ENCODE measurements at regions not wholly inside any gene's neighbourhood (a gene's known extent, or its start where the extent isn't known, plus 50 kb on each side); places are given as distances from the start of the nearest gene placed in this dataset.

- no peak overlapping the region for H3K4me3 ChIP-seq (ENCODE audit: control insufficient read depth, low read depth, low read length)
- no peak for TF ChIP-seq CTCF (IDR thresholded peaks at IDR 0.05; ENCODE audit: control insufficient read depth, insufficient read depth, low read depth, low read length, missing control alignments)
- DNase-seq (ENCODE audit: low read depth): no peak
Observed at GRCh38 chr2:137729305-137729704, 235.0 kb upstream of the HNMT start.

- no peak for DNase-seq (ENCODE audit: low read depth)
Observed at GRCh38 chr2:137737559-137737958, 226.7 kb upstream of the HNMT start.

GRCh38 chr2:137741784-137742362, 222.4 kb upstream of the HNMT start:
- DNase-seq (ENCODE audit: low read depth): no peak
- TF ChIP-seq CTCF (IDR thresholded peaks at IDR 0.05; ENCODE audit: control insufficient read depth, insufficient read depth, low read depth, low read length, missing control alignments): no peak
- H3K4me3 ChIP-seq (ENCODE audit: control insufficient read depth, low read depth, low read length): no peak overlapping the region

More at GRCh38 chr2:137737559-137737958, 226.7 kb upstream of the HNMT start:
- TF ChIP-seq CTCF (IDR thresholded peaks at IDR 0.05; ENCODE audit: control insufficient read depth, insufficient read depth, low read depth, low read length, missing control alignments): no peak
- no peak overlapping the region for H3K4me3 ChIP-seq (ENCODE audit: control insufficient read depth, low read depth, low read length)

DNA sequence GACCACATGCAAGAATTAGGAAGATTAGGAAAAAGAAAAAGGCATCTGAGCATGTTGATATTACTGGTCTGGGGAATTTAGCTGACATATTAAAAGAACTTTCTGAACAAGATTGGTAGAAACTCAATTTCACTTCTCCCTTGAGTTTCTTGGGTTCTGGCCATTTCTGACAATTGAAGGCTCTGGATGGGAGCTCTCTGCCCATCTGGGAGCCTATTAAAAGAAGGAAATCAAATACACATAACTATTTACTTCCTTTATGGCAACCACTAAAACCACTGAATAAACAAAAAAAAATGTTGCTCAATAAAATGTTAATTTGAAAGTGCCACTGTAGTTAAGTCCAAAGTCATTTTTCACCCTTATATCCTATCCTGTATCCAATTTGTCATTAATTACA, 216.8 kb upstream of the HNMT start:
- no peak for TF ChIP-seq CTCF (IDR thresholded peaks at IDR 0.05; ENCODE audit: control insufficient read depth, insufficient read depth, low read depth, low read length, missing control alignments)
- DNase-seq (ENCODE audit: low read depth): no peak
- no peak overlapping the region for H3K4me3 ChIP-seq (ENCODE audit: control insufficient read depth, low read depth, low read length)

- no peak for DNase-seq (ENCODE audit: low read depth)
- H3K4me3 ChIP-seq (ENCODE audit: control insufficient read depth, low read depth, low read length): no peak overlapping the region
- no peak for TF ChIP-seq CTCF (IDR thresholded peaks at IDR 0.05; ENCODE audit: control insufficient read depth, insufficient read depth, low read depth, low read length, missing control alignments)
Observed at GRCh38 chr2:137748533-137748932, 215.7 kb upstream of the HNMT start.

DNA sequence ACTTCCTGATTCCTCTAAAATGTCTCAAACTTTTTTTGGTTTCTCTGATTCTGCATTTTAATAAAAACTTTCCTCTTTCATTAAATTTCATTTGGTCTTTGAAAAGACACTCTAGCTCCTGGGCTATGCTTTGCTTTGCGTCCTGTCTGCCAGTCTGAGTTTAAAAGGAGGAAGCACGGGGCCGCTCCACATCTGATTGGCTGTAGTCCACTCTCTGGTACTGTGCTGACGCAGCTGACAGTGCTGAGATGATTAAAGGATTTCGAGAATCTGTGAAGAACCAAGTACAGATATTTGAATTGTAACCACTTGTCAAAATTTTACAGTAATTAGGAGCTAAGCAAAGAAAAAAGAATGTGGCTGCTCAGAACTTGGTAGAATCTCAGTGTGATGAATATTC, 199.6 kb upstream of the HNMT start:
- DNase-seq (ENCODE audit: low read depth): no peak

More for the DNA sequence above, 199.6 kb upstream of the HNMT start:
- no peak for TF ChIP-seq CTCF (IDR thresholded peaks at IDR 0.05; ENCODE audit: control insufficient read depth, insufficient read depth, low read depth, low read length, missing control alignments)
- H3K4me3 ChIP-seq (ENCODE audit: control insufficient read depth, low read depth, low read length): no peak overlapping the region

All from AG09309 (cell line).